ENCODE measurements at regions not wholly inside any gene's neighbourhood (a gene's known extent, or its start where the extent isn't known, plus 50 kb on each side); places are given as distances from the start of the nearest gene placed in this dataset.
"Not testable (repeated sequence)": the region's sequence is repeated elsewhere in the genome, so short reads cannot be mapped to it uniquely, and the experiment has no call there.

DNA sequence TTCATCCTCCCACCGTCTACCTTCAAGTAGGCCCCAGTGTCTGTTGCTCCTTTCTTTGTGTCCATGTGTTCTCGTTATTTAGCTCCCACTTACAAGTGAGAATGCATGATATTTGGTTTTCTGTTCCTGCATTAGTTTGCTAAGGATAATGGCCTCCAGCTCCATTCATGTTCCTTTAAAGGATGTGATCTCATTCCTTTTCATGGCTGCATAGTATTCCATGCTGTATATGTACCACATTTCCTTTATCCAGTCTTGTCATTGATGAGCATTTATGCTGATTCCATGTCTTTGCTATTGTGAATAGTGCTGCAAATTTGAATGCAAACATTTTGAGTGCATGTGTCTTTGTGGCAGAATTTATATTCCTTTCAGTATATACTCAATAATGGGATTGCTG, 259.6 kb upstream of the PELI2 start:
- ATAC-seq (no peak), DNase-seq (no peak)
- Histone ChIP-seq H3K9me3 (no peaks in the 10 kb centered on the region), H3K27me3 (ENCODE audit: low read depth) (no peaks in the 10 kb centered on the region), H3K4me1 (no peaks in the 10 kb centered on the region), H3K4me3 (no peak overlapping the region), H3K27ac (no peak overlapping the region), H3K36me3 (no peaks in the 10 kb centered on the region)
- TF ChIP-seq, protein P1, sequence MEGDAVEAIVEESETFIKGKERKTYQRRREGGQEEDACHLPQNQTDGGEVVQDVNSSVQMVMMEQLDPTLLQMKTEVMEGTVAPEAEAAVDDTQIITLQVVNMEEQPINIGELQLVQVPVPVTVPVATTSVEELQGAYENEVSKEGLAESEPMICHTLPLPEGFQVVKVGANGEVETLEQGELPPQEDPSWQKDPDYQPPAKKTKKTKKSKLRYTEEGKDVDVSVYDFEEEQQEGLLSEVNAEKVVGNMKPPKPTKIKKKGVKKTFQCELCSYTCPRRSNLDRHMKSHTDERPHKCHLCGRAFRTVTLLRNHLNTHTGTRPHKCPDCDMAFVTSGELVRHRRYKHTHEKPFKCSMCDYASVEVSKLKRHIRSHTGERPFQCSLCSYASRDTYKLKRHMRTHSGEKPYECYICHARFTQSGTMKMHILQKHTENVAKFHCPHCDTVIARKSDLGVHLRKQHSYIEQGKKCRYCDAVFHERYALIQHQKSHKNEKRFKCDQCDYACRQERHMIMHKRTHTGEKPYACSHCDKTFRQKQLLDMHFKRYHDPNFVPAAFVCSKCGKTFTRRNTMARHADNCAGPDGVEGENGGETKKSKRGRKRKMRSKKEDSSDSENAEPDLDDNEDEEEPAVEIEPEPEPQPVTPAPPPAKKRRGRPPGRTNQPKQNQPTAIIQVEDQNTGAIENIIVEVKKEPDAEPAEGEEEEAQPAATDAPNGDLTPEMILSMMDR (IDR thresholded peaks at IDR 0.05): no peak
- intact Hi-C loops (cut with DNase I): no loop called here

DNA sequence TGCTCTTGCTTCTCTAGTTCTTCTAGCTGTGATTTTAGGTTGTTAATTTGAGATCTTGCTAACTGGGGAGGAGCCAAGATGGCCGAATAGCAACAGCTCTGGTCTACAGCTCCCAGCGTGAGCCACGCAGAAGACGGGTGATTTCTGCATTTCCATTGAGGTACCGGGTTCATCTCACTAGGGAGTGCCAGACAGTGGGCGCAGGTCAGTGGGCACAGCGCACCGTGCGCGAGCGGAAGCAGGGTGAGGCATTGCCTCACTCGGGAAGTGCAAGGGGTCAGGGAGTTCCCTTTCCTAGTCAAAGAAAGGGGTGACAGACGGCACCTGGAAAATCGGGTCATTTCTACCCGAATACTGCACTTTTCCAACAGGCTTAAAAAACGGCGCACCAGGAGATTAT, 256.6 kb upstream of the PELI2 start:
- H3K36me3 ChIP-seq; H3K27me3 ChIP-seq (ENCODE audit: low read depth); DNase-seq; H3K4me1 ChIP-seq; intact Hi-C loops (cut with DNase I); ATAC-seq; H3K9me3 ChIP-seq; H3K4me3 ChIP-seq; H3K27ac ChIP-seq: not testable (repeated sequence)

DNA sequence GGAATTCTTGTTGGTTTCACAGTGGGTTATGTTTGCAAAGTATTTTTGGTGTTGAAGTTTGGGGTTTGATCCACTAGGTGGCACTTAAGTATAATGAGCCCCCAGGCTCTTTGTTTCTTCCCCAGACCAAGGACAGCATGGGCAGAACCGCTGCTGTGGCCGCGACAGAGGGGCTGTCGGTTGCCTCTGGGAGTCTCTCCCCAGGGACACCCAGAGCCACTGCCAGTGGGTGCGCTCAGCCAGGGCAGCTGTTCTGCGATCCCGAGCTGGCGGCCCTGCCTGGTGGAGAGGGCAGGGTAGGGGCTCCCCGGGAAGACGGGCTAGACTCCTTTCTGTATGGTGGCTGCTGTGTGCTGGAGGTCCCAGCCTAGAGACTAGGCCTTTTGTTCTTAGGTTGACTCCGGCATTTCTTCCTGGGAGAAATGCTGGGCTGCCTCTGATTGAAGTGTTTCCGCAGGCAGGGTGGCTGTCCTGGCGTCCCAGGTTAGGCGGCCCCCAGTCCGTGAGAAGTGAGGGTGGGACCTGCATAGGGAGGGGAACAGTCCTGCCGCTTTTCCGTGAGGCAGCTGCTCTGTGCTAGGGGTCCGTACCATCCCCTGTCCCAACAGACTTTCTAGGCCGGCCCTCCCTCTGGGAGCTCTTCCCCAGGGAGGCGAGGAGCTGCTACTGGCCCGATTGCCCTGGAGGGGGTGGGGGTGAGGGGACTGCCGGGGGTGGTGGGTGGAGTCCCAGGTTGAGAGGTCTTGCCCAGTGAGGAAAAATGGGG, 253.1 kb upstream of the PELI2 start:
- H3K36me3 ChIP-seq: no peaks in the 10 kb centered on the region
- ATAC-seq (peak in 1 of 2 donors; percentile 37), DNase-seq (no peak)
- no peak overlapping the region for H3K4me3 ChIP-seq
- TF ChIP-seq, protein P1 (IDR thresholded peaks at IDR 0.05): no peak
- H3K27me3 ChIP-seq (ENCODE audit: low read depth): no peaks in the 10 kb centered on the region
- intact Hi-C loops (cut with DNase I): no loop called here
- no peaks in the 10 kb centered on the region for H3K4me1 ChIP-seq
- H3K27ac ChIP-seq: no peak overlapping the region
- no peaks in the 10 kb centered on the region for H3K9me3 ChIP-seq

DNA sequence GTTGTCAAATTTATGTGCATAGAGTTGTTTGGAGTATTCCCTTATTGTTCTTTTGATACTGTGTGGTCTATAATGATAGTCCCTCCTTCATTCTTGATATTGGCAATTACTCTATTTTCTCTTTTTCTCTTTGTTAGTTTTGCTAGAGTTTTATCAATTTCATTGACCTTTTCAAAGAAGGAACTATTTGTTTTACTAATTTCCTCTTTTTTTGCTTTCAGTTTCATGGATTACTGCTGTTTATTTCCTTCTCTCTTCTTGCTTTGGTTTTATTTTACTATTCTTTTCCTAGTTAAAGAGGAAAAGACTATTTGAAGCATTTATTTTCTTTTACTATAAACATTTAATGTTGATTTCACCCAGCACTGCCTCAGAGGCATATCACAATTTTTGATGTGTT, 250.9 kb upstream of the PELI2 start:
- DNase-seq: no peak
- H3K4me3 ChIP-seq: no peak overlapping the region
- intact Hi-C loops (cut with DNase I): no loop called here
- ATAC-seq: no peak
- TF ChIP-seq, protein P1 (IDR thresholded peaks at IDR 0.05): no peak
- H3K4me1 ChIP-seq: no peaks in the 10 kb centered on the region
- no peaks in the 10 kb centered on the region for H3K36me3 ChIP-seq
- no peaks in the 10 kb centered on the region for H3K27me3 ChIP-seq (ENCODE audit: low read depth)
- H3K27ac ChIP-seq: no peak overlapping the region
- H3K9me3 ChIP-seq: no peaks in the 10 kb centered on the region

DNA sequence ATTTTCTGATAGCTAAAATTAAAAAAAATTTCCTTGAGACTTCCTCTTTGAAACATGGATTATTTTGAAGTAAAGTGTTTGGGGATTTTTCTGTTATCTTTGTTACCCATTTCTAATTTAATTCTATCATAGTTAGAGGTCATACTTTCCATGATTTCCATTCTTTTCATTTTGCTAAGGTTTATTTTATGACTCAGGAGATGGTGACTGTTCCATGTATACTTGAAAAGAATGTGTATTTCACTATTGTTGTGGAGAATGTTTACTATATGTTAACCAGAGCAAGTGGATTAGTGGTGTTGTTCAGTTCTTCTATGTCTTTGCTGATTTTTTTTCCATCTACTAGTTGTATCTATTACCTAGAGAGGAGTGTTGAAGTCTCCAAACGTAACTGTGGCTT, 250.5 kb upstream of the PELI2 start:
- H3K36me3 ChIP-seq: no peaks in the 10 kb centered on the region

More for the DNA sequence above, 250.5 kb upstream of the PELI2 start:
- TF ChIP-seq, protein P1 (IDR thresholded peaks at IDR 0.05): no peak
- H3K9me3 ChIP-seq: no peaks in the 10 kb centered on the region
- H3K4me1 ChIP-seq: no peaks in the 10 kb centered on the region
- intact Hi-C loops (cut with DNase I): no loop called here
- H3K27me3 ChIP-seq (ENCODE audit: low read depth): no peaks in the 10 kb centered on the region
- no peak overlapping the region for H3K4me3 ChIP-seq
- H3K27ac ChIP-seq: no peak overlapping the region
- no peak for ATAC-seq
- no peak for DNase-seq

Measured in lower lobe of right lung (tissue), 2 donors.